ENCODE measurements at regions not wholly inside any gene's neighbourhood (a gene's known extent, or its start where the extent isn't known, plus 50 kb on each side); places are given as distances from the start of the nearest gene placed in this dataset.
"Not testable (repeated sequence)": the region's sequence is repeated elsewhere in the genome, so short reads cannot be mapped to it uniquely, and the experiment has no call there.

GRCh38 chr7:119936836-119937235, 336.1 kb upstream of the KCND2 start:
- DNase-seq (ENCODE audit: low spot score): no peak

DNA sequence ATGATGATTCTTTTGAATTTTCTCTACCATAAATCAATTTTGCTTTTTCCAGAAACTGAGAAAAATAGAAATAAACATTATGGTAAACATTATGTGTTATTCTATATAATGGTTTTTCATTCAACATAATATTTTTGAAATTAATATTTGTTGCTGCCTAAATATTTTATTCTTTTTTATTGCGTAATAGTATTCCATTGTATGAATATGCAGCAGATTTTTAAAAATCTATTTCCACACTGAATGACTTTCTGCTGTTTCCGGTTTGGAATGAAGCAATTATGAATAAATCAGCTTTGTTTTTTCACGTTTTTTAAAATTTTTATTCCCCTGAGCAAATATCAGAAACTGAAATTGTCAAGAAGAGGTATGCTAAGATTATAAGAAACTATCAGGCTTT, 335.2 kb upstream of the KCND2 start:
- no peak for DNase-seq (ENCODE audit: low spot score)

DNA sequence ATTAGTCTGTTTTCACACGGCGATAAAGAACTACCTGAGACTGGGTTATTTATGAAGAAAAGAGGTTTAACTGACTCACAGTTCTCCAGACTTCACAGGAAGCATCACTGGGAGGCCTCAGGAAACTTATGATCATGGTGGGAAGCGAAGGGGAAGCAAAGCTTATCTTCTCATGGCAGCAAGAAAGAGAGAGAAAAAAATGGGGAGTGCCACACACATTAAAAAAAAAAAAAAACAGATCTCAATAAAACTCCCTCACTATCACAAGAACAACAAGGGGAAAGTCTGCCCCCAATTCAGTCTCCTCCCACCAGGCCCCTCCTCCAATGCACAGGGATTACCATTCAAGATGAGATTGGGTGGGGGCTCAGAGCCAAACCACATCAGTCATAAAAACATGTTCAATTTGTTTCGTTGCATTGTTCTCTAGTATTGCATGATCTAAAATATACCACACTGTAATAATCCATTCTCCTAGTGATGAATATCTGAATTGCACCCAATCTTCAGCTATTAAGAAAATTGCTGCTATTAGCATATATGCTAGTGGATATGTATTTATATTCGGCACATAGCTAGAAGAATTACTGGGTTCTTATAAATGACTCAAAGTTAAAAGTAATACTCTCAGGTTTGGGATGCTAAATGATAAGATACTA, 328.9 kb upstream of the KCND2 start:
- DNase-seq (ENCODE audit: low spot score): no peak

DNA sequence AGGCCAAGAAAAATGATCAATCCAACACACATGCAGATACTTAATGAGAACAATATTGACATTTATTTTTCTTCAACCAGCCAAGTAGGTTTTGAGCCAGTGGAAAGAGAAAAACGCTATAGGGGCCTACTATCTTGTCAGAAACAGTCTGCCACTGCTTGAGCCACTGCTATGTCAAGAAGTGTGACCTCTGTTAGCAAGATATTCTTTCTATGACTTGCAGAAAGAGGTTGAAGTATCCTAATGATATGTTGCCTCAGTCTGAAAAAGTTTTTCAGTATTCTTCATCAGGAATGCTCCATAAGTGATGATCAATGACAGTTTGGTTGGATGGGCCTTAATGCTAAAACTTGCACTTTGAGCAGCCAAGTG, 328.4 kb upstream of the KCND2 start:
- no peak for DNase-seq (ENCODE audit: low spot score)

DNA sequence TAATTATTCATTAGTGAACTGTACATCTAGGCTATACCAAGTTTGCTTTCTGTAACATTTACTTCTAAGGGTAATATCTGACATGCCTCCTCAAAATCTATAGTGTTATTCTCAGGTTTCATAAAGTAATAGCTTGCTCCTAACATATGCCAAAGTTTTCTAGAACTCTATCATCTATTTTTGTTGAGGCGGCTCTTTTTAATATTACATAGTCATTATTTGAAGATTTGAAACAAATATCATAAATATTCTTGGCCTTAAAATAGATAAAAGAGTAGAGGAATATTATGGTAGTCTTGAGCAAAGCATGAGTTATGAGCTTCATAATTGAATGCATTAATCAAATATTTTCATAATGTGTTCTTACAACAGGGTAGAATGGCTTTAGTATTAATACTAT, 327.2 kb upstream of the KCND2 start:
- no peak for DNase-seq (ENCODE audit: low spot score)

DNA sequence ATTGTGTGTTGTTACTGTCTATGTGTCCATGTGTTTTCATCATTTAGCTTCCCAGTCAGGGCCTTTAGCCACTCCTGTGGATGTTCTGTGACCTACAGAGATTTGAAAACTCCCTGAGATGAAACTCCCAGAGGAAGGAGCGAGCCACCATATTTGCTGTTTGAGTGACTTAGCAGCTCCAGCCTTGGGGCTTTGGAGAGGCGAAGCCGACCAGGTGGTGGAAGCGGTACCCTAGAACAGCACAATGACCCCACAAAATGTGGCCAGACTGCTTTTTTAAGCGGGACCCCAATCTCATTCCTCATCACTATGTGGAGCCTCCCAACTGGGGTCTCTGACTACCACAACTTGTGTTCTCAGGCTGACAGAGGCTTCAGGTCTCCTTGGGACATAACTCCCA, 323.9 kb upstream of the KCND2 start:
- no peak for DNase-seq (ENCODE audit: low spot score)

DNA sequence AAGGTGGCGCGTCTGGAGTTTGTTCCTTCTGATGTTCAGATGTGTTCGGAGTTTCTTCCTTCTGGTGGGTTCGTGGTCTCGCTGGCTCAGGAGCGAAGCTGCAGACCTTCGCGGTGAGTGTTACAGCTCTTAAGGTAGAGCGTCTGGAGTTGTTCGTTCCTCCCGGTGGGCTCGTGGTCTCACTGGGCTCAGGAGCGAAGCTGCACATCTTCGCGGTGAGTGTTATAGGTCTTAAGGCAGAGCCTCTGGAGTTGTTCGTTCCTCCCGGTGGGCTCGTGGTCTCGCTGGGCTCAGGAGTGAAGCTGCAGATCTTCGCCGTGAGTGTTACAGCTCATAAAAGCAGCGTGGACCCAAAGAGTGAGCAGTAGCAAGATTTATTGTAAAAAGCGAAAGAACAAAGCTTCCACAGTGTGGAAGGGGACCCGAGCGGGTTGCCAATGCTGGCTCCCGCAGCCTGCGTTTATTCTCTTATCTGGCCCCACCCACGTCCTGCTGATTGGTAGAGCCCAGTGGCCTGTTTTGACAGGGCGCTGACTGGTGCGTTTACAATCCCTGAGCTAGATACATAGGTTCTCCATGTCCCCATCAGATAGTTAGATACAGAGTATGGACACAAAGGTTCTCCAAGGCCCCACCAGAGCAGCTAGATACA, 322.5 kb upstream of the KCND2 start:
- DNase-seq (ENCODE audit: low spot score): not testable (repeated sequence)

DNA sequence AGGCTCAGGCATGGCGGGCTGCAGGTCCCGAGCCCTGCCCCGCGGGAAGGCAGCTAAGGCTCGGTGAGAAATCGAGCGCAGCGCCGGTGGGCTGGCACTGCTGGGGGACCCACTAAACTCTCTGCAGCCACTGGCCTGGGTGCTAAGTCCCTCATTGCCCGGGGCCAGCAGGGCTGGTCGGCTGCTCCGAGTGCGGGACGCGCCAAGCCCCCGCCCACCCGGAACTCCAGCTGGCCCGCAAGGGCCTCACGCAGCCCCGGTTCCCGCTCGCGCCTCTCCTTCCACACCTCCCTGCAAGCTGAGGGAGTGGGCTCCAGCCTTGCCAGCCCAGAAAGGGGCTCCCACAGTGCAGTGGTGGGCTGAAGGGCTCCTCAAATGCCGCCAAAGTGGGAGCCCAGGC, 321.4 kb upstream of the KCND2 start:
- DNase-seq (ENCODE audit: low spot score): not testable (repeated sequence)

DNA sequence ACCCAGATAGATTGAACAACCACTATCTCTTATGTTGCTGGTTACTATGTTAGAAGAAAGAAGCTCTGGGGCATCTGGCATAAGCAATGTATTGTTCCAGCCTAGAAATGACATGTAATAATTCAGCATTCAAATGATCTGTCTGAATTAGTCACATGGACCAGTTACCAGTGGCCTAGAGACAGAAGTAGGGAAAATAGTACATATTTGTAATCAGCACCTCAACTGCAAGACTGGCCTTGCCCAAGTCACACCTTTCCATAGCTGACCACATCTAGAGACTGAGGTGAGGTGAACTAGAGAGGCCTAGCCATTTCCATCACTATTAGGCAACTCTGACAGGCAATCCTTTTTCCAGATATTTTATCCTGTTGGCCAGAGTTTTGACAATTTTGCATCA, 315.6 kb upstream of the KCND2 start:
- DNase-seq (ENCODE audit: low spot score): no peak

DNA sequence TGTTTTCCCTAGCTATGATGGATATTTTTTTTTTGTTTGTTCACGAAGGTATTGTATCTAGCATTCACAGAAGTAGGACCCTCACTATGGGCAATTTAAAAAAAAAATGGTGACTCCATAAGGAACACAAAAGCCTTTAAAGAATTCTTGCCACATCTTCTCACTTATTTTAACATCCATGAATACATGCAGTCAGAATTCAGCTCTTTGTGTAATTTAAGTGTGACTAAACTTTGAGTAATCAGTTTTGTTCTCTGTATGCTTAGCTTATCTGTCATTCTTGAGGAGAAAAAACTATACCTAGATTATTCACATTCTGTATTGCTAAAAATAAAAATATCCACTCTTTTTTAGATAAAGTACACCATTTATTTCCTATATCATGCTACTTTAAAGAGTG, 313.2 kb upstream of the KCND2 start:
- DNase-seq (ENCODE audit: low spot score): no peak

DNA sequence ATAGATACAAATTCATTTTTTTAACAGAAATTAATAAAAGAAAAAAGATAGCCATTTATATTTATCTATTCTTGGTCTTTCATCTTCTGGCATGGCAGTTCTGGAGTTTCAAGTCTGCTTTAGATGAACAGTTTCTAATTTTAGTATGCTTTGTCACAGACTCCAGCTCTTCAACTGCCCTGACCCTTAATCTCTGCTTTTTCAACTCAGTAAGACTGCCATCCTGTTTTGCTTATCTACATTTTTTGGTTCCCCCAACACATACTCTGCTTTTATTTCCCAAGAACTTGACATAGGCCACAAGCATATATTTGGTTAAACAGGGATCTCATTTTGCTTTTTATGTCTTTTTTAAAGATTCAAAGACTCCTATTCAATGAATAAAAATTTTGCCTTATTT, 309.3 kb upstream of the KCND2 start:
- DNase-seq (ENCODE audit: low spot score): peak; percentile 11

GRCh38 chr7:119964065-119964464, 308.9 kb upstream of the KCND2 start:
- DNase-seq (ENCODE audit: low spot score): no peak

GRCh38 chr7:119964788-119965542, 308.0 kb upstream of the KCND2 start:
- DNase-seq (ENCODE audit: low spot score): no peak

- no peak for DNase-seq (ENCODE audit: low spot score)
These were observed 305.8 kb upstream of the KCND2 start for GRCh38 chr7:119967221-119967620.

DNA sequence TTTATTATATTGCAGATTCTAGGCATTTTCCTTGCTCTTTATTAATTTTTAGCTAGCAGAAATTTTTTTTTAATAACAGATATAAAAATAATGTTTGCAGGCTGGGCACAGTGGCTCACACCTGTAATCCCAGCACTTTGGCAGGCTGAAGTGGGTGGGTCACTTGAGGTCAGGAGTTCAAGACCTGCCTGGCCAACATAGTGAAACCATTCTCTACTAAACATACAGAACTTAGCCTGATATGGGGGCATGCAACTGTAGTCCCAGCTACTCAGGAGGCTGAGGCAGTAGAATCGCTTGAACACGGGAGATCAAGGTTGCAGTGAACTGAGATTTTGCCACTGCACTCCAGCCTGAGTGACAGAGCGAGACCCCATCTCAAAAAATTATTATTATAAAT, 304.6 kb upstream of the KCND2 start:
- DNase-seq (ENCODE audit: low spot score): not testable (repeated sequence)

DNA sequence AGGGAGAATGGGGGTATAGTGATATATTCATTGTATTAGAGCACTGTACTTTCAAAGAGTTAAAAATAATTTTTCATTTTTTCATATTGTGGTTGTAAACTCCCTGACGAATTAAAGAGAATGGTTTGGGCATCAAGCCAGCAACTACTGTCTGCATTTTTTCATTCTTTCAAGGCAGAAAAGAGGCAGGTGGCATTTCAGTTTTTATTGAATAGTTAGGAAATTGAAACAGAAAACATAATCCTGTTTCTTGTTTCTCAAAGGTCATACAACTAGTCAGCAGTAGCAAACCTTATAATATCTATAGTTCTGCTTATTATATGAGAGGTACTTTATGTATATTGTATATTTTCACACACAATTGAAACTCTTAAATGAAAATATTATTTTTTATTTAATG, 303.9 kb upstream of the KCND2 start:
- DNase-seq (ENCODE audit: low spot score): no peak

DNA sequence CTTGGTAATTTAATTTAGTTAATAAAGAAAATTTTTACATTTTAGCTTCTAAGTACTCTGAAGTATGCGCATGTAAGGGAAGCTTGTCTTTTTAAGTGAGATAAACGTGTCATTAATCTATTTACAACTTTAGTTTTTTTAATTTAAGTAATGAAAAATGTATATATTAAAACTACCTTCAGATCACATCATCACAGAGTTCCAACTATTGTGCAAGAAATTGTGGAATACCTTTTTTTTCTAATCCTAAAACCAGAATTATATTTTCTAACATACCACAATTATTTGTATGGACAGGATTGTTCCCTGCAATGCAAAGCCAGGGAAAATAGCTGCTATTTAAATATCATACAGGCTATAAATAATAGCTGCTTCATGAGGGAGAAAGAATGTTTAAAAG, 303.2 kb upstream of the KCND2 start:
- DNase-seq (ENCODE audit: low spot score): no peak

DNA sequence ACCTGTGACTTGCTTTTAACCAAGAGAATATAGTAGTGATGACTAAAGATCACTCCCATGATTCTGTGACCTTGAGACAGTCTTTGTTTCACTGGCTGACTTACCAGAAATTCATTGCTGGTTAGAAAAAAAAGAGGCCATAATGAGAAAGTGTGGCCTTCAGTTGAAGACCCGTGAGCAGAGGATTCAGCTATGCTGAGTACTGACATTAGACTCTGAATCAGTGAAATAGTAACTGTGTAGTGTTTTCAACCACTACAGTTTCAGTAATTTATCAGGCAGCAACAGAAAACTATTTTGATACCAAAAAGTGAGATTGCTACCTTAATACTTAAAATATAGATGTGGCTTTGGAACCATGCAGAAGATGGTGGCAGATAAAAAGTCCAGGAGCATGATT, 298.0 kb upstream of the KCND2 start:
- DNase-seq (ENCODE audit: low spot score): no peak

DNA sequence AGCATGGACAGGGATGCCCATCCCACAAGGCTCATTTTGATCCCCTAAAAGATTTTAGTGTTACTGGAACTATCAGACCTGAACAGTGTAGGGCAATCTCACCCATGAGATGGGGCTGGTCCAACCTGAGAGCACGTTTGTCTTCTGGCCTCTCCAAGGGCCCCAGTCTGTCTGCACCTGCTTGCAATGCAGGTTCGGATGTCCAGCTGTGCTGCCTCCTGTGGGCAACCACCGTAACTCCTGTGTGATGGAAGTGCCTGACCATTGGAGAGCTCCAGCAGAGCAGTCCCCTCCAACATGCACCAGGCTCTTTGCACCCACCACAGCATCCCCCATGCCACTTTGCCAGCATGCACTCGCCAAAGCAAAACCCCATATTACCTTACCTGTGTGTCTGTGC, 290.1 kb upstream of the KCND2 start:
- no peak for DNase-seq (ENCODE audit: low spot score)

DNA sequence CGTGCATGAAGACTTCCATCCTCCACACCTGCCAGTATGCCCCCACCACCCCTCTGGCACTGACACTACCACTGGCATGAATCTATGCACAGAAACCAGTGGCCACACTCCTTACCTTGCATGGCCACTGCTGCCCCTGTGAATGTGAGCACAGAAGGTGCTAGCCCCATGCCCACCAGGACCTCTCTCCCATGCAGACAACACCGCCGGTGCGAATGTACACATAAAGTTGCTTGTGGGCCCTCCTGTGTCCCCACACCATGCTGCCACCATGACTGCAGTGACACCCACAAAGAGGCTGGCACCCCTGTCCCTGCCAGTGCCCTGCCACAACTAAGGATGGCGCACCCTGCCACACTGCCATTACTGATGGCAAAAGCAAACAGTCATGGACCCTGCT, 289.5 kb upstream of the KCND2 start:
- DNase-seq (ENCODE audit: low spot score): no peak

DNA sequence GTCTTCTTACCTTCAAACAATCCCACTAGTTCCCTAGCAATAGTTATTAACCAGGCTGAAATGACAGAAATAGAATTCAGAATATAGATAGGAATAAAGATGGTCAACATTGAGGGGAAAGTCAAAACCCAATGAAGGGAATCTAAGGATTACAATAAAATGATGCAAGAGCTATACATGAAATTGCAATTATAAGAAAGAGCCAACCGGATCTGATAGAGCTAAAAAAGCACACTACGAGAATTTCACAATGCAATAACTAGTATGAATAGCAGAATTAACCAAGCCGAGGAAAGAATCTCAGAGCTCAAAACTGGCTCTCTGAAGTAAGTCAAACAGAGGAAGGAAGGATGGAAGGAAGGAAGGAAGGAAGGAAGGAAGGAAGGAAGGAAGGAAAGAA, 288.7 kb upstream of the KCND2 start:
- no peak for DNase-seq (ENCODE audit: low spot score)

DNA sequence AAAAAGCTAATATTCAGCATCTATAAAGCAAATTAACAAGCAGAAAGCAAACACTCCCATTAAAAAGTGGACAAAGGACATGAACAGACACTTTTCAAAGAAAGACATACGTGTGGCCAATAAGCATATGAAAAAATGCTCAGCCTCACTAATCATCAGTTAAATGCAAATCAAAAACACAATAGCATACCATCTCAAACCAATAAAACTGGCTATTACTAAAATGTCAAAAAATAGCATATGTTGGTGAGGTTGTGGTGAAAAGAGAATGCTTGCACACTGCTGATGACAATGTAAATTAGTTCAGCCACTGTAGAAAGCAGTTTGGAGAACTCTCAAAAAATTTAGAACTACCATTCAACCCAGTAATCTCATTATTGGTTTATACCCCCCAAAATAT, 284.6 kb upstream of the KCND2 start:
- DNase-seq (ENCODE audit: low spot score): no peak

DNA sequence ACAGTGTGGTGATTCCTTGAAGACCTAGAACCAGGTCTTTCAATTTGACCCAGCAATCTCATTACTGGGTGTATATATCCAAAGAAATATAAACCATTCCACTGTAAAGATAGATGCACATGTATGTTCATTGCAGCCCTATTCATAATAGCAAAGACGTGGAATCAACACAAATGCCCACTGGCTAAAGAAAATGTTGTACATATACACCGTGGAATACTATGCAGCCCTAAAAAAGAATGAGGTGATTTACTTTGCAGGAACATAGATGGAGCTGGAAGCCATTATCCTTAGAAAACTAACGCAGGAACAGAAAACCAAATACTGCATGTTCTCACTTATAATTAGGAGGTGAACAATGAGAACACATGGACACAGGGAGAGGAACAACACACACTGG, 278.0 kb upstream of the KCND2 start:
- no peak for DNase-seq (ENCODE audit: low spot score)

Data from umbilical cord (tissue), 1 donor.